GM19328 (cell line): ENCODE measurements at regions not wholly inside any gene's neighbourhood (a gene's known extent, or its start where the extent isn't known, plus 50 kb on each side); places are given as distances from the start of the nearest gene placed in this dataset.

Experiments used
- ATAC-seq: cut with Tn5 transposase; IDR thresholded peaks from one replicate; pipeline ENCODE4 v1.9.1; 2021; ENCODE audit warnings: mild to moderate bottlenecking, moderate library complexity; ENCODE audit not compliant: unreplicated experiment

- ATAC-seq: no peak
These were observed 53.9 kb upstream of the ZNF536 start for GRCh38 chr19:30318261-30318660.

GRCh38 chr19:30318936-30319335 lies 53.2 kb upstream of the ZNF536 start:
- ATAC-seq: no peak

GRCh38 chr19:30319411-30319810 lies 52.8 kb upstream of the ZNF536 start:
- ATAC-seq: no peak

- ATAC-seq: no peak
These were observed 52.3 kb upstream of the ZNF536 start for GRCh38 chr19:30319876-30320275.

GRCh38 chr19:30320466-30320865 lies 51.7 kb upstream of the ZNF536 start:
- no peak for ATAC-seq

- ATAC-seq: no peak
These were observed 51.3 kb upstream of the ZNF536 start for GRCh38 chr19:30320916-30321315.
